CD4-positive, alpha-beta memory T cell (primary cell): ENCODE measurements at regions not wholly inside any gene's neighbourhood (a gene's known extent, or its start where the extent isn't known, plus 50 kb on each side); places are given as distances from the start of the nearest gene placed in this dataset.

Experiments
- CTCF ChIA-PET: fragments of 350-600 bp; sonication (Branson Sonifier 250); formaldehyde crosslinking; loops from one replicate; lab custom pipeline; 2021; ENCODE audit warnings: inconsistent platforms; ENCODE audit not compliant: partially characterized antibody; lab: Charles Lee
- POLR2A ChIA-PET: fragments of 350-600 bp; sonication (Branson Sonifier 250); formaldehyde crosslinking; loops from one replicate; lab custom pipeline; 2021; ENCODE audit not compliant: partially characterized antibody; lab: Charles Lee
- DNase-seq, 5 donors: peaks; one replicate each; pipeline versions ENCODE4 v3.0.0 to v3.0.0-alpha.2; 2020 to 2022; ENCODE audit warnings: mixed read lengths in 1 of 5
- H3K27ac ChIP-seq: one replicate; pipeline ENCODE4 v1.7.0; 2013; ENCODE audit warnings: low read depth, low read length
- H3K27me3 ChIP-seq: 2 replicates; pipeline ENCODE4 v1.7.0; 2013; ENCODE audit warnings: mild to moderate bottlenecking, low read length, moderate library complexity; ENCODE audit not compliant: insufficient read depth
- H3K36me3 ChIP-seq: 2 replicates; pipeline ENCODE4 v1.7.0; 2013; ENCODE audit warnings: mild to moderate bottlenecking, low read length, moderate library complexity; ENCODE audit not compliant: insufficient read depth
- H3K4me1 ChIP-seq: 2 replicates; pipeline ENCODE4 v1.7.0; 2013; ENCODE audit warnings: mild to moderate bottlenecking, low read length, moderate library complexity; ENCODE audit not compliant: insufficient read depth
- H3K4me3 ChIP-seq, 2 donors: one replicate each; pipeline ENCODE4 v1.7.0; 2013; ENCODE audit warnings: low read length in 2 of 2, mild to moderate bottlenecking in 1 of 2
- H3K9me3 ChIP-seq, 2 donors: one replicate each; pipeline ENCODE4 v1.7.0; 2013; ENCODE audit warnings: low read length in 2 of 2, control low read depth in 1 of 2; ENCODE audit not compliant: control insufficient read depth in 1 of 2
- H3K27ac Mint-ChIP-seq, 7 donors: one replicate each; pipeline ENCODE4 v1.8.0; 2020 to 2021; ENCODE audit warnings: mixed read lengths in 7 of 7, mild to moderate bottlenecking in 6 of 7, inconsistent platforms in 3 of 7, moderate library complexity in 3 of 7
- H3K27me3 Mint-ChIP-seq, 2 donors: one replicate each; pipeline ENCODE4 v1.8.0; 2020 to 2021; ENCODE audit warnings: mixed read lengths in 2 of 2
- H3K36me3 Mint-ChIP-seq, 2 donors: one replicate each; pipeline ENCODE4 v1.8.0; 2020 to 2021; ENCODE audit warnings: mixed read lengths in 2 of 2, inconsistent platforms in 1 of 2, mild to moderate bottlenecking in 1 of 2
- H3K4me1 Mint-ChIP-seq, 4 donors: one replicate each; pipeline ENCODE4 v1.8.0; 2020 to 2021; ENCODE audit warnings: mixed read lengths in 4 of 4, mild to moderate bottlenecking in 1 of 4
- H3K4me3 Mint-ChIP-seq, 8 donors: one replicate each; pipeline ENCODE4 v1.8.0; 2020 to 2021; ENCODE audit warnings: mixed read lengths in 8 of 8, mild to moderate bottlenecking in 7 of 8, moderate library complexity in 6 of 8, inconsistent platforms in 3 of 8
- H3K9me3 Mint-ChIP-seq, 8 donors: one replicate each; pipeline ENCODE4 v1.8.0; 2020 to 2021; ENCODE audit warnings: mixed read lengths in 8 of 8, mild to moderate bottlenecking in 5 of 8, inconsistent platforms in 3 of 8, moderate library complexity in 1 of 8
- intact Hi-C: fragments of 100-400 bp; cut with micrococcal nuclease; formaldehyde crosslinking; loops from one replicate; pipeline ENCODE4 v1.15.1; 2023

DNA sequence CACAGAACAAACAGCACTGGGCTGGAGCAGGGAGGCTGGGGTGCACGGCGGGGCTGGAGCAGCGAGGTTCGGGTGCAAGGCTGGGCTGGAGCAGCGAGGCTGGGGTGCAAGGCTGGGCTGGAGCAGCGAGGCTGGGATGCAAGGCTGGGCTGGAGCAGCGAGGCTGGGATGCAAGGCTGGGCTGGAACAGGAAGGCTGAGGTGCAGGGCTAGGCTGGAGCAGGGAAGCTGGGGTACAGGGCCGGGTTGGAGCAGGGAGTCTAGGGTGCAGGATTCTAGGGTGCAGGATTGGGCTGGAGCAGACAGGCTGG is 198.5 kb downstream of the BRD1 start:
- H3K9me3 Mint-ChIP-seq: peaks cover 0 to 2% (median 0%) of the 10 kb centered on the region in 8 donors
- H3K4me1 Mint-ChIP-seq: peaks cover 6 to 12% (median 9%) of the 10 kb centered on the region in 4 donors
- Histone ChIP-seq H3K27me3 (no peaks in the 10 kb centered on the region), H3K4me1 (no peaks in the 10 kb centered on the region), H3K4me3 (no peak overlapping the region), H3K27ac (no peak overlapping the region), H3K9me3 (no peaks in the 10 kb centered on the region), H3K36me3 (no peaks in the 10 kb centered on the region)
- ChIA-PET POLR2A (no interaction called here), CTCF (no interaction called here)
- DNase-seq: no peak
- H3K4me3 Mint-ChIP-seq: no peak overlapping the region
- H3K36me3 Mint-ChIP-seq: peaks cover 0 to 2% of the 10 kb centered on the region in 2 donors
- no peaks in the 10 kb centered on the region for H3K27me3 Mint-ChIP-seq
- intact Hi-C loops: no loop called here
- no peak overlapping the region for H3K27ac Mint-ChIP-seq

DNA sequence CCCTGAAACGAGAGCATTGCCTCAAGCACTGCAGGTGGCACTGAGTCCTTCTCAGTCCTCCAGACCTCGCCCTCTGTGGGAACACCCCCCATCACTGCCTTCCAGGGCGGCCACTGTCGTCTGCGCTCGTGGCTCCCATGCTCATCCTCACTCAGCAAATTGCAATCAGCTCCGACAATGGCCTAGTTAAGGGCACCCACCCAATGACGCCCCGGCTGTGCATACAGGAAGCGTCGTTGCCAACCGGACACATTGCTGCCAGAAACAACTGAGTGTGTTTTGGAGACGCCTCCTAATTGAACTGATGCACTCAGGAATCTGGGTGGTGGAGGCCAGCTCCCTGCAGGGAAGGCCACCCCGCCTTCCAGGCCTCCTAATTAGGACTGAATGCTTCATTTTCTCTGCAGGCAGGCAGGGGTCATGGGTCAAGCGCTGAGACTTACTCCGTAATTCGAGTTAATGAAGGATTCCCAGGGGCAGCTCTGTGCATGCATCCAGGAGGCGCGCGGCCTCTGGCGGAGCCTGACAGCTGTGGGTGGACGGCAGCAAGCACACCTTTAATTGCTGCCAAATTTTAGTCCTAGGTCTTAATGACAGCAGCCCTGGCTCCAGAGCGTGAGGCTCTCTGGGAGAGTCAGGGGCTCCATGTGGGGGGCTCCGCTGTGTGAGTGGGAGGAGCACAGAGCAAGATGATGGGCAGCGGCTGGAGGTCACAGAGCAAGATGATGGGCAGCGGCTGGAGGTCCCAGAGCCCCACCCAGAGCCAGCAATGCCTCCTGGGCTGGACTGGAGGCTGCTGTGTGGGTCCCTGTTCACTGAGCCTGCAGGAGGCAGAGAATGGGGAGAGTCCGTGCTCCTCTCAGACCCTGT is 199.0 kb downstream of the BRD1 start:
- intact Hi-C loops: no loop called here
- H3K27ac Mint-ChIP-seq: no peak overlapping the region
- H3K4me3 Mint-ChIP-seq: no peak overlapping the region
- ChIA-PET POLR2A (no interaction called here), CTCF (no interaction called here)
- H3K27me3 ChIP-seq: no peaks in the 10 kb centered on the region
- H3K9me3 Mint-ChIP-seq: peaks cover 0 to 2% (median 0%) of the 10 kb centered on the region in 8 donors
- peaks cover 6 to 12% (median 9%) of the 10 kb centered on the region in 4 donors for H3K4me1 Mint-ChIP-seq
- H3K4me3 ChIP-seq: no peak overlapping the region
- H3K27ac ChIP-seq: no peak overlapping the region
- no peaks in the 10 kb centered on the region for H3K36me3 ChIP-seq
- peaks cover 0 to 2% of the 10 kb centered on the region in 2 donors for H3K36me3 Mint-ChIP-seq
- H3K27me3 Mint-ChIP-seq: no peaks in the 10 kb centered on the region
- H3K4me1 ChIP-seq: no peaks in the 10 kb centered on the region
- DNase-seq: no peak
- no peaks in the 10 kb centered on the region for H3K9me3 ChIP-seq

DNA sequence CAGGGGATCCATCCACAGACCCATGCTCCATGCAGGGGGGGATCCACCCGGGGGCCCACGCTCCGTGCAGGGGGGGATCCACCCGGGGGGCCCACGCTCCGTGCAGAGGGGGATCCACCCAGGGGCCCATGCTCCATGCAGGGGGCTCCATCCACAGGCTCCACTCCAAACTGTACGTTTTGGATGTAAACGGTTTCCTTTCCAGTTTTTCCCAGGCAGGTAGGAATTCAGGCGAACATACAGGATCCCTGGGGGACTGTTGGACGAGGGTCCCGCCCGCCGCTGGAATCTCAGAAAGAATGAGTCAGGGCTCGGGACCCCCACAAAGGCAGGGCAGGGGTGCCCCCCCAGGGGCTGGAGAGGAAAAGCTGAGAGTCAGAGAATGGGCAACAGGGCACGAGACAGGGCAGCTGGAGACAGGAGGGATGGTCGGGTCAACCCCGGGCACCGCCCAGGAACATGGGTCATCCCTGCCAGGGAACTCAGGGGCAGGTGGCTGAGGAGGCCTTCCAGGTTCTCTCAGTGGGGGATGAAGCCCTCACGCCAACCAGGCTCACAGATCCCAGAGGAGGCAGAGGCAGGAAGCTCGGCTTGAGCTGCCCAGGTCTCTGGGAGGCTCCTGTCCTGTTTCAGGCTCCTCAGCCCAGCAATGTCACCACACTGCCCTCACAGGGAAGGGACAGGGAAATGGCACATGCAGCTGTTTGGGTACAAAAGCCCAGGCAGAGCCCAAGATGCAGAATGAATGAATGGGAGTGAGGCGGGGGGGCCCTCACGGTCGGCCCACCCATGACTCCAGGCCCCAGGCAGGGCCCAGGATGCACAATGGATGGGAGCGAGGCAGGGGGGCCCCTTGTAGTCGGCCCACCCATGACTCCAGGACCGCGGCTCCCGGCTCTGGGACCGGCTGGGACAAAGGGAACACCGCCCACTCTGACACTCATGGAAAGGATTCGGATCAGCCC is 200.2 kb downstream of the BRD1 start:
- Mint-ChIP-seq H3K9me3 (peaks cover 0 to 2% (median 0%) of the 10 kb centered on the region in 8 donors), H3K4me3 (peak overlapping the region in 1 of 8 donors; percentile 63), H3K27me3 (no peaks in the 10 kb centered on the region), H3K36me3 (peaks cover 0 to 2% of the 10 kb centered on the region in 2 donors), H3K4me1 (peaks cover 7 to 12% (median 10%) of the 10 kb centered on the region in 4 donors), H3K27ac (no peak overlapping the region)
- H3K4me1 ChIP-seq: no peaks in the 10 kb centered on the region
- intact Hi-C loops: no loop called here
- POLR2A ChIA-PET: no interaction called here
- no peaks in the 10 kb centered on the region for H3K27me3 ChIP-seq
- no peak for DNase-seq
- no peaks in the 10 kb centered on the region for H3K9me3 ChIP-seq
- H3K36me3 ChIP-seq: no peaks in the 10 kb centered on the region
- no peak overlapping the region for H3K4me3 ChIP-seq
- CTCF ChIA-PET: no interaction called here
- no peak overlapping the region for H3K27ac ChIP-seq

DNA sequence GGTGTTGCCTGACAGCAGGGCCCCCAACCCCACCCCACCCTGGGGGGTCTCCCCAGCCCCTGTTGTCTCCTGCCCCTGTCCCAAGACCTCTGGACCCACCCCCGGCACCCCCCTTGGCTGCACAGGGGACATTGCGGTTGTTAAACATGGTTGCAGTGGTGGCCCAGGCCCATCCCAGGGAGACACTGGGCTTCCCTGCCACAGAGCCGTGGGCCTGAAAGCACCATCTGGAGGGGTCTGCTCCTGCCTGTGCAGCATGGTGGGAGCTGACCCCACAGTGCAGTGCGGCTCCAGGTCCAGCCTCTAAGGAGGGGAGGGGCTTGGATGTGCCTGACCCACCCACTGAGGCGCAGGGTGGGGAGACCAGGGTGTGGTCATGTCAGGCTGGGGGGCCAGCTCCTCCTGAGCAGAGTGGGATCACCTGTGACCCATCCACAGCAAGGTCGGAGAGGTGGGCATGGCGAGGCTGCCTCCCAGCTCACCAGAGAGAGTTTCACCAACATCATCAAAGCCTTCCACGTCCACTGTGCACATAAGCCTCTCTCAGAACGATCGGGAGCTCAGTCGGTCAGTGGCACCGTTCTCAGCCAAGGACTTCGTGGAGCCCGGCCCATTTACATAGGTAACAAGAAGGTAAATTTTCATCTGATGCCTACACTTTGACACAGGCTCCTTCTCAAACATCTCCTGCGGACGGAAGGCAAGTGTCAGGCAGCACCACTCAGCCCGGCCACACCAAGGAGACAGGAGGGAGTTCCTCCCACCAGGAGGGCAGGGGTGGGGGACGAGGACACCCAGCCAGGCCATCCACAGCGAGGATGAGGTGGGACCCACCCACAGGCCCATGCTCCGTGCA is 201.1 kb downstream of the BRD1 start:
- CTCF ChIA-PET: no interaction called here
- Histone ChIP-seq H3K36me3 (no peaks in the 10 kb centered on the region), H3K4me3 (no peak overlapping the region), H3K9me3 (no peaks in the 10 kb centered on the region), H3K27ac (no peak overlapping the region), H3K4me1 (no peaks in the 10 kb centered on the region), H3K27me3 (no peaks in the 10 kb centered on the region)
- Mint-ChIP-seq H3K36me3 (peaks cover 0 to 2% of the 10 kb centered on the region in 2 donors), H3K27me3 (no peaks in the 10 kb centered on the region), H3K27ac (no peak overlapping the region), H3K4me1 (peaks cover 7 to 12% (median 9%) of the 10 kb centered on the region in 4 donors), H3K4me3 (no peak overlapping the region), H3K9me3 (peaks cover 0 to 2% (median 0%) of the 10 kb centered on the region in 8 donors)
- intact Hi-C loops: no loop called here
- POLR2A ChIA-PET: no interaction called here
- no peak for DNase-seq

DNA sequence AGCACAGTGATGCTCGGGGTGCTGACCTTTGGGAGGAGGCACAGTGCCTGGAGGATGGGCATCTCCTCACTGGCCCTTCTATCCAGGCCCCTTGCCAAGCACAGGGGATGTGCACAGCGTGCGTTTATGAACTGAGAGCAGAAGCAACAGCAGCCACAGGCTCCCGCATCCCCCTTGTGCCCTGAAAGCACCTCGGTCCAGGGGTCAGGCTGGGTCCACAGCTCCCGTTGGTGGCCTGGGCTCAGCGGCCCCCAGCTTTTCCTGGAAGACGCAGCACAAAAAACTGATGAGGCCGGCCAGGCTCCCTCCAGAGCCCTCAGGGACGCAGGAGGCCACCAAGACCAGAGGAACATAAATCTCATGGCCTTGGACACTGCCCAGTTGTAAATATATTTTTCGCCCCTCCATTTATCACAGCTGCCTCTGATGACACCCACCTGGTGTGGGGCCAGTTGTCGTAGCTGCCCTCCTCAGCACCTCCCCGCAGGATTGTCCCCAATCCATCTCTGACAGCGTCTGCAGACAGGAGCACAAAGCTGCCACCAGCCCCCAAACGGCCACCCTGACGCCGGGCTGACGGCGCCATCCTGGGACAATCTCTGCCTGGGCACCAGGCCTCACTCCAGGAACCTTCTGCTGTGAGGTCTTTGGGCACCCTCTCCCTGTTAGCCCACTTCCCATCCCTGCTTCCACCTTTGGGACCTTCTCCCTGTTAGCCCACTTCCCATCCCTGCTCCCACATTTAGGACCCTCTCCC is 203.1 kb downstream of the BRD1 start:
- H3K36me3 ChIP-seq: no peaks in the 10 kb centered on the region
- H3K27me3 Mint-ChIP-seq: no peaks in the 10 kb centered on the region
- peaks cover 0 to 5% of the 10 kb centered on the region in 2 donors for H3K36me3 Mint-ChIP-seq
- peak overlapping the region in 3 of 7 donors; percentile 4 to 63 (median 54) for H3K27ac Mint-ChIP-seq
- no peak overlapping the region for H3K4me3 Mint-ChIP-seq
- H3K9me3 Mint-ChIP-seq: peaks cover 0 to 2% (median 0%) of the 10 kb centered on the region in 8 donors
- CTCF ChIA-PET: no interaction called here
- H3K4me1 ChIP-seq: no peaks in the 10 kb centered on the region
- no peaks in the 10 kb centered on the region for H3K27me3 ChIP-seq
- POLR2A ChIA-PET: no interaction called here
- H3K27ac ChIP-seq: no peak overlapping the region
- no peak for DNase-seq
- H3K4me3 ChIP-seq: no peak overlapping the region
- H3K4me1 Mint-ChIP-seq: peaks cover 3 to 7% (median 6%) of the 10 kb centered on the region in 4 donors
- H3K9me3 ChIP-seq: no peaks in the 10 kb centered on the region
- intact Hi-C loops: no loop called here

DNA sequence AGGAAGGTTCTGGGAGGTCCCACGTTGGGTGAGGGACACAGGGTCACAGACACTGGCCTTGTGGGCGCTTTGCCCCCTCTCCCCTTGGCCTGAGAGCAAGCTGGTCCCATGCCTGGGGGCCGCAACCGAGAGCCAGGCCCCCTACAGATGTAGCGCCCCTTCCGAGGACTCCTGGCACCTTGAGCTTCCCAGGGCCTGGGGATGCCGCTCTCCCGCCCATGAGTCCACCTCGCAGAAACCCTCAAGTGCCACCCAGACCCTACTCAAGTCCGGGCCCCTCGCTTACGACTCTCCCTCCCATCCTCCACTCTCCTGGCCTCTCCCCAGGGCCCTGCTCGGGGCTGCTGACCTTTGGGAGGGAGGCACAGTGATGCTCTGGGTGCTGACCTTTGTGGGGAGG is 204.0 kb downstream of the BRD1 start:
- H3K4me1 Mint-ChIP-seq: peaks cover 5 to 8% (median 6%) of the 10 kb centered on the region in 4 donors
- DNase-seq: no peak
- CTCF ChIA-PET: no interaction called here

More for the DNA sequence above, 204.0 kb downstream of the BRD1 start:
- Mint-ChIP-seq H3K9me3 (peaks cover 0 to 2% (median 0%) of the 10 kb centered on the region in 8 donors), H3K27ac (no peak overlapping the region), H3K36me3 (peaks cover 0 to 8% of the 10 kb centered on the region in 2 donors), H3K27me3 (no peaks in the 10 kb centered on the region), H3K4me3 (no peak overlapping the region)
- no peaks in the 10 kb centered on the region for H3K4me1 ChIP-seq
- H3K27ac ChIP-seq: no peak overlapping the region
- no peaks in the 10 kb centered on the region for H3K9me3 ChIP-seq
- no peak overlapping the region for H3K4me3 ChIP-seq
- POLR2A ChIA-PET: no interaction called here
- no peaks in the 10 kb centered on the region for H3K27me3 ChIP-seq
- intact Hi-C loops: no loop called here
- H3K36me3 ChIP-seq: no peaks in the 10 kb centered on the region
